ENCODE measurements at regions not wholly inside any gene's neighbourhood (a gene's known extent, or its start where the extent isn't known, plus 50 kb on each side); places are given as distances from the start of the nearest gene placed in this dataset.
"Not testable (repeated sequence)": the region's sequence is repeated elsewhere in the genome, so short reads cannot be mapped to it uniquely, and the experiment has no call there.

- DNase-seq (ENCODE audit: low read depth), result no peak
Measured at GRCh38 chr7:68623030-68623429, 975.2 kb upstream of the AUTS2 start.

GRCh38 chr7:68627247-68627864, 970.9 kb upstream of the AUTS2 start:
- DNase-seq (ENCODE audit: low read depth), result no peak

- not testable (repeated sequence) for DNase-seq (ENCODE audit: low read depth)
Measured at GRCh38 chr7:68630914-68631313, 967.4 kb upstream of the AUTS2 start.

GRCh38 chr7:68640103-68640502, 958.2 kb upstream of the AUTS2 start:
- no peak for DNase-seq (ENCODE audit: low read depth)

GRCh38 chr7:68642727-68643126, 955.5 kb upstream of the AUTS2 start:
- DNase-seq (ENCODE audit: low read depth), result no peak

- no peak for DNase-seq (ENCODE audit: low read depth)
Measured at GRCh38 chr7:68663392-68663791, 934.9 kb upstream of the AUTS2 start.

GRCh38 chr7:68671046-68671445, 927.2 kb upstream of the AUTS2 start:
- no peak for DNase-seq (ENCODE audit: low read depth)

- no peak for DNase-seq (ENCODE audit: low read depth)
Measured at GRCh38 chr7:68671671-68672070, 926.6 kb upstream of the AUTS2 start.

GRCh38 chr7:68674826-68675225, 923.4 kb upstream of the AUTS2 start:
- DNase-seq (ENCODE audit: low read depth), result no peak

GRCh38 chr7:68676813-68677535, 921.3 kb upstream of the AUTS2 start:
- peak; percentile 93 for DNase-seq (ENCODE audit: low read depth)

- no peak for DNase-seq (ENCODE audit: low read depth)
Measured at GRCh38 chr7:68678196-68678595, 920.1 kb upstream of the AUTS2 start.

- no peak for DNase-seq (ENCODE audit: low read depth)
Measured at GRCh38 chr7:68679459-68680234, 918.6 kb upstream of the AUTS2 start.

- DNase-seq (ENCODE audit: low read depth), result no peak
Measured at GRCh38 chr7:68680235-68680872, 917.9 kb upstream of the AUTS2 start.

GRCh38 chr7:68682910-68683309, 915.4 kb upstream of the AUTS2 start:
- DNase-seq (ENCODE audit: low read depth), result no peak

GRCh38 chr7:68684246-68684839, 913.9 kb upstream of the AUTS2 start:
- DNase-seq (ENCODE audit: low read depth), result no peak

- DNase-seq (ENCODE audit: low read depth), result no peak
Measured at GRCh38 chr7:68684996-68685395, 913.3 kb upstream of the AUTS2 start.

GRCh38 chr7:68688416-68689086, 909.7 kb upstream of the AUTS2 start:
- DNase-seq (ENCODE audit: low read depth), result no peak

- no peak for DNase-seq (ENCODE audit: low read depth)
Measured at GRCh38 chr7:68689087-68689433, 909.2 kb upstream of the AUTS2 start.

GRCh38 chr7:68691261-68692216, 906.7 kb upstream of the AUTS2 start:
- DNase-seq (ENCODE audit: low read depth), result no peak

- DNase-seq (ENCODE audit: low read depth), result no peak
Measured at GRCh38 chr7:68692511-68692910, 905.8 kb upstream of the AUTS2 start.

Measured in forelimb muscle (tissue), 1 donor.